Endothelial cell of umbilical vein (primary cell): ENCODE measurements at regions not wholly inside any gene's neighbourhood (a gene's known extent, or its start where the extent isn't known, plus 50 kb on each side); places are given as distances from the start of the nearest gene placed in this dataset.

Source experiments
- BruUV-seq: library from RNA; stranded (reverse); fragments of 400-500 nt; replicated peaks from 2 replicates; lab custom pipeline; 2021; lab: Mats Ljungman, UMichigan
- CTCF ChIA-PET: fragments of 300-600, 350-600 bp; sonication (Branson Sonifier 250); formaldehyde crosslinking; loops from one replicate; lab custom pipeline; 2021; ENCODE audit warnings: antibody characterized with exemption, inconsistent platforms; lab: Charles Lee
- POLR2A ChIA-PET: fragments of 300-600, 350-600 bp; sonication (Branson Sonifier 250); formaldehyde crosslinking; loops from one replicate; lab custom pipeline; 2021; ENCODE audit warnings: antibody characterized with exemption, inconsistent platforms; lab: Charles Lee
- DNase-seq: peaks from one replicate; pipeline ENCODE4 v3.0.0-alpha.2; 2011; ENCODE audit warnings: low read depth, low spot score
- FAIRE-seq: peaks from 2 replicates; lab custom pipeline; 2011; peaks lifted over from hg19 to GRCh38; lab: Jason Lieb, UNC
- H2AFZ ChIP-seq: 2 replicates; pipeline ENCODE4 v1.6.0; 2012; ENCODE audit warnings: low read depth, low read length, control low read depth, inconsistent platforms
- H3K27ac ChIP-seq: 2 replicates; pipeline ENCODE4 v1.5.1; 2011; ENCODE audit warnings: low read depth, mild to moderate bottlenecking, control low read depth, low read length, moderate library complexity; ENCODE audit not compliant: insufficient read depth
- H3K27me3 ChIP-seq, 2 experiments: 2 replicates each; pipeline versions ENCODE4 v1.6.0 to v1.6.1; 2011; ENCODE audit warnings: low read length in 2 of 2, mixed read lengths in 1 of 2; ENCODE audit not compliant: control insufficient read depth in 2 of 2, insufficient read depth in 2 of 2
- H3K36me3 ChIP-seq, 2 experiments: 2 replicates in 1 of 2; 3 replicates in 1 of 2; pipeline ENCODE4 v1.5.1; 2011; ENCODE audit warnings: low read length in 2 of 2, mild to moderate bottlenecking in 1 of 2, moderate library complexity in 1 of 2; ENCODE audit not compliant: control insufficient read depth in 2 of 2, insufficient read depth in 2 of 2; ENCODE audit errors: extremely low read depth in 1 of 2
- H3K4me1 ChIP-seq: 3 replicates; pipeline ENCODE4 v1.5.1; 2011; ENCODE audit warnings: mild to moderate bottlenecking, low read length; ENCODE audit not compliant: control insufficient read depth, insufficient read depth; ENCODE audit errors: extremely low read depth
- H3K4me2 ChIP-seq: 2 replicates; pipeline ENCODE4 v1.6.1; 2011; ENCODE audit warnings: low read length, control low read depth, mixed read lengths; ENCODE audit not compliant: insufficient read depth
- H3K4me3 ChIP-seq, 3 experiments: fragments of 200-600 bp in 1 of 3; sonication (generic), shearing (Covaris generic) in 1 of 3; replicated peaks in 1 of 3; 2 replicates each; pipeline ENCODE4 v1.5.1; 2011 to 2016; ENCODE audit warnings: control low read depth in 3 of 3, low read length in 3 of 3, mild to moderate bottlenecking in 2 of 3, inconsistent platforms in 1 of 3, low read depth in 1 of 3, moderate library complexity in 1 of 3; ENCODE audit not compliant: insufficient read depth in 1 of 3
- H3K79me2 ChIP-seq: 2 replicates; pipeline ENCODE4 v1.6.0; 2012; ENCODE audit warnings: low read length, inconsistent platforms; ENCODE audit not compliant: control insufficient read depth, insufficient read depth
- H3K9ac ChIP-seq: replicated peaks from 2 replicates; pipeline ENCODE3; 2011; ENCODE audit warnings: low read length, control low read depth; ENCODE audit not compliant: insufficient read depth; ENCODE audit errors: extremely low read depth
- H3K9me1 ChIP-seq: replicated peaks from 3 replicates; pipeline ENCODE4 v1.6.0; 2011; ENCODE audit warnings: mild to moderate bottlenecking, low read length; ENCODE audit not compliant: control insufficient read depth, insufficient read depth; ENCODE audit errors: extremely low read depth
- H3K9me3 ChIP-seq: replicated peaks from 2 replicates; pipeline ENCODE4 v1.5.1; 2012; ENCODE audit warnings: low read length, inconsistent platforms; ENCODE audit not compliant: control insufficient read depth, insufficient read depth
- H4K20me1 ChIP-seq: replicated peaks from 2 replicates; pipeline ENCODE3; 2011; ENCODE audit warnings: mild to moderate bottlenecking, low read length; ENCODE audit not compliant: control insufficient read depth, insufficient read depth; ENCODE audit errors: extremely low read depth
- CTCF ChIP-seq, 2 donors: IDR thresholded peaks; 1 replicate in 1 of 2; 2 replicates in 1 of 2; pipeline ENCODE4 v1.5.1; 2011; ENCODE audit warnings: low read length in 2 of 2, mild to moderate bottlenecking in 2 of 2, moderate library complexity in 2 of 2, control low read depth in 1 of 2, inconsistent platforms in 1 of 2, low read depth in 1 of 2; ENCODE audit not compliant: insufficient read depth in 1 of 2; ENCODE audit errors: extremely low read depth in 1 of 2
- EZH2 ChIP-seq: IDR thresholded peaks from 2 replicates; pipeline ENCODE4 v1.6.1; 2012; ENCODE audit warnings: borderline replicate concordance, low read depth, mild to moderate bottlenecking, moderate library complexity, low read length, inconsistent platforms; ENCODE audit not compliant: severe bottlenecking
- FOS ChIP-seq: IDR thresholded peaks from 2 replicates; pipeline ENCODE4 v1.6.1; 2011; ENCODE audit warnings: mild to moderate bottlenecking, low read length, moderate library complexity, borderline replicate concordance; ENCODE audit not compliant: insufficient read depth
- GATA2 ChIP-seq: IDR thresholded peaks from 2 replicates; pipeline ENCODE4 v1.7.0; 2011; ENCODE audit warnings: low read depth, mild to moderate bottlenecking, moderate library complexity, mixed read lengths, low read length; ENCODE audit not compliant: insufficient read length, insufficient read depth
- JUN ChIP-seq: IDR thresholded peaks from 2 replicates; pipeline ENCODE4 v1.6.1; 2011; ENCODE audit warnings: borderline replicate concordance, low read depth; ENCODE audit not compliant: insufficient read length, insufficient read depth
- MAX ChIP-seq: IDR thresholded peaks from 2 replicates; pipeline ENCODE4 v1.6.1; 2011; ENCODE audit not compliant: insufficient read depth, insufficient read length
- MYC ChIP-seq: IDR thresholded peaks from one replicate; pipeline ENCODE4 v1.6.1; 2011; ENCODE audit warnings: mild to moderate bottlenecking, low read depth, low read length
- POLR2A ChIP-seq: IDR thresholded peaks from 2 replicates; pipeline ENCODE4 v1.6.1; 2012; ENCODE audit warnings: low read depth, mild to moderate bottlenecking, control low read depth, low read length
- POLR2AphosphoS5 ChIP-seq: IDR thresholded peaks from 2 replicates; pipeline ENCODE4 v1.6.1; 2012; ENCODE audit warnings: low read depth, mild to moderate bottlenecking, control low read depth, low read length, moderate library complexity; ENCODE audit not compliant: insufficient read depth
- dilution Hi-C: fragments of 300-500 bp; cut with MboI; formaldehyde crosslinking; loops from one replicate; pipeline ENCODE4 v1.15.0; 2019; ENCODE audit warnings: low sequenced_read_pairs; ENCODE audit not compliant: extremely low pct_ligation_motif_present
- intact Hi-C: fragments of 100-400 bp; cut with micrococcal nuclease; formaldehyde crosslinking; loops from one replicate; pipeline ENCODE4 v1.10.0; 2022

DNA sequence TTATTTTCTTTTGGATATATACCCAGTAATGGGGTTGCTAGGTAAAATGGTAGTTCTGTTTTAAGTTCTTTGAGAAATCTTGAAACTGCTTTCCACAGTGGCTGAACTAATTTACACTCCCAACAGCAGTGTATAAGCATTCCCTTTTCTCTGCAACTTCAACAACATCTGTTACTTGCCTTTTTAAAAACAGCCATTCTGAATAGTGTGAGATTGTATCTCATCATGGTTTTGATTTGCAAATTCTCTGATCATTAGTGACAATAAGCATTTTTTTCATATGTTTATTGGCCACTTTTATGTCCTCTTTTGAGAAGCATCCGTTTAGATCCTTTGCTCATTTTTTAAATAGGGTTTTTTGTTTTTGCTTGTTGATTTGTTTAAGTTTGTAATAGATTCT, 291.3 kb upstream of the COL3A1 start:
- H4K20me1 ChIP-seq = no peaks in the 10 kb centered on the region
- TF ChIP-seq GATA2 (no peak), POLR2AphosphoS5 (no peak), MYC (no peak), EZH2 (no peak), POLR2A (no peak), CTCF (IDR thresholded peaks at IDR 0.05; ENCODE audit: extremely low read depth in 1 of 2, insufficient read depth in 1 of 2, low read depth in 1 of 2, low read length in 2 of 2) (no peak), MAX (no peak), JUN (no peak), FOS (no peak)
- DNase-seq (no peak), FAIRE-seq (no peak)
- H3K9me3 ChIP-seq = no peaks in the 10 kb centered on the region
- H3K4me3 ChIP-seq = no peak overlapping the region
- intact Hi-C loops = no loop called here
- no TSS peak for BruUV-seq
- no peaks in the 10 kb centered on the region for H3K4me1 ChIP-seq
- H3K79me2 ChIP-seq = no peaks in the 10 kb centered on the region
- POLR2A ChIA-PET = no interaction called here
- H3K27ac ChIP-seq = no peak overlapping the region
- CTCF ChIA-PET = no interaction called here
- dilution Hi-C loops = no loop called here
- H2AFZ ChIP-seq = no peak overlapping the region
- no peak overlapping the region for H3K9ac ChIP-seq
- H3K9me1 ChIP-seq = no peaks in the 10 kb centered on the region
- H3K36me3 ChIP-seq = no peaks in the 10 kb centered on the region
- no peak overlapping the region for H3K4me2 ChIP-seq
- H3K27me3 ChIP-seq = no peaks in the 10 kb centered on the region
